ENCODE measurements at regions not wholly inside any gene's neighbourhood (a gene's known extent, or its start where the extent isn't known, plus 50 kb on each side); places are given as distances from the start of the nearest gene placed in this dataset.

- TF ChIP-seq POLR2A (IDR thresholded peaks at IDR 0.05; ENCODE audit: low read length) (no peak), GATA1 (IDR thresholded peaks at IDR 0.05; ENCODE audit: low read depth, low read length) (no peak)
Observed at GRCh38 chr10:43961523-43962345, 313.1 kb upstream of the ZNF32 start.
